GM21447 (cell line): ENCODE measurements at regions not wholly inside any gene's neighbourhood (a gene's known extent, or its start where the extent isn't known, plus 50 kb on each side); places are given as distances from the start of the nearest gene placed in this dataset.
"Not testable (repeated sequence)": the region's sequence is repeated elsewhere in the genome, so short reads cannot be mapped to it uniquely, and the experiment has no call there.

ENCODE experiments used
- ATAC-seq: cut with Tn5 transposase; IDR thresholded peaks from one replicate; pipeline ENCODE4 v1.9.1; 2021; ENCODE audit not compliant: unreplicated experiment

- peak; percentile 17 for ATAC-seq
These were observed 166.9 kb downstream of the TOMM20 start for GRCh38 chr1:234961456-234962339.

- ATAC-seq = no peak
These were observed 167.7 kb downstream of the TOMM20 start for GRCh38 chr1:234960722-234961455.

GRCh38 chr1:234958706-234959657 lies 169.7 kb downstream of the TOMM20 start:
- ATAC-seq = no peak

- ATAC-seq = no peak
These were observed 170.5 kb downstream of the TOMM20 start for GRCh38 chr1:234958066-234958705.

GRCh38 chr1:234957330-234958065 lies 171.1 kb downstream of the TOMM20 start:
- ATAC-seq = no peak

GRCh38 chr1:234956821-234957329 lies 171.8 kb downstream of the TOMM20 start:
- ATAC-seq = no peak

GRCh38 chr1:234955107-234955731 lies 173.4 kb downstream of the TOMM20 start:
- ATAC-seq = peak; percentile 63

- no peak for ATAC-seq
These were observed 174.0 kb downstream of the TOMM20 start for GRCh38 chr1:234954613-234955012.

- ATAC-seq = no peak
These were observed 174.8 kb downstream of the TOMM20 start for GRCh38 chr1:234953655-234954405.

- no peak for ATAC-seq
These were observed 178.0 kb downstream of the TOMM20 start for GRCh38 chr1:234950598-234950997.

GRCh38 chr1:234949528-234949927 lies 179.1 kb downstream of the TOMM20 start:
- ATAC-seq = not testable (repeated sequence)

GRCh38 chr1:234944439-234945344 lies 183.9 kb downstream of the TOMM20 start:
- ATAC-seq = peak; percentile 57

- no peak for ATAC-seq
These were observed 184.7 kb downstream of the TOMM20 start for GRCh38 chr1:234943836-234944402.

GRCh38 chr1:234942879-234943506 lies 185.6 kb downstream of the TOMM20 start:
- ATAC-seq = no peak

GRCh38 chr1:234942012-234942332 lies 186.7 kb downstream of the TOMM20 start:
- ATAC-seq = no peak

- ATAC-seq = no peak
These were observed 187.2 kb downstream of the TOMM20 start for GRCh38 chr1:234941321-234942011.
